HCT116 (cell line): ENCODE measurements at regions not wholly inside any gene's neighbourhood (a gene's known extent, or its start where the extent isn't known, plus 50 kb on each side); places are given as distances from the start of the nearest gene placed in this dataset.

Source experiments
- ATAC-seq: fragments of 200-7000 bp; cut with Tn5 transposase; 2 replicates; pipeline ENCODE4 v1.9.1; 2020; ENCODE audit warnings: mild to moderate bottlenecking, moderate library complexity
- BruUV-seq: library from RNA; stranded (reverse); fragments of 400-500 nt; replicated peaks from 2 replicates; lab custom pipeline; 2021; lab: Mats Ljungman, UMichigan
- CTCF ChIA-PET: fragments of 300-600 bp; sonication (Branson Sonifier 250); formaldehyde crosslinking; loops from one replicate; lab custom pipeline; 2021; ENCODE audit warnings: antibody characterized with exemption; lab: Charles Lee
- POLR2A ChIA-PET: fragments of 300-600, 350-600 bp; sonication (Branson Sonifier 250); formaldehyde crosslinking; loops from one replicate; lab custom pipeline; 2021; ENCODE audit warnings: antibody characterized with exemption; lab: Charles Lee
- RAD21 ChIA-PET, 2 experiments: fragments of 300-600 bp; sonication (Branson Sonifier 250); formaldehyde crosslinking; loops; one replicate each; lab custom pipeline; 2023; ENCODE audit warnings: low total read pairs in 2 of 2; ENCODE audit not compliant: uncharacterized antibody in 2 of 2, unreplicated experiment in 2 of 2, low non-redundant PET in 1 of 2; lab: Charles Lee
- DNase-seq: peaks from one replicate; pipeline ENCODE4 v3.0.0-alpha.2; 2010; ENCODE audit warnings: low read depth, low spot score
- H2AFZ ChIP-seq: fragments of 200-600 bp; shearing (Covaris generic), sonication (generic); 2 replicates; pipeline ENCODE4 v1.6.1; 2017; ENCODE audit warnings: low read depth, mixed run types, mixed read lengths, antibody characterized with exemption, low read length; ENCODE audit not compliant: poor library complexity, severe bottlenecking
- H3K27ac ChIP-seq: 2 replicates; pipeline ENCODE4 v1.5.1; 2012; ENCODE audit warnings: low read depth, low read length
- H3K27me3 ChIP-seq: fragments of 200-600 bp; sonication (generic); 2 replicates; pipeline ENCODE4 v1.6.1; 2016; ENCODE audit warnings: mixed run types, low read length, mixed read lengths; ENCODE audit not compliant: insufficient read depth
- H3K36me3 ChIP-seq, 2 experiments: fragments of 200-500 bp in 1 of 2; fragments of 200-600 bp in 1 of 2; sonication (Bioruptor generic) in 1 of 2; sonication (generic) in 1 of 2; 2 replicates each; pipeline versions ENCODE4 v1.5.1 to v1.6.1; 2014 to 2016; ENCODE audit warnings: low read length in 2 of 2, inconsistent platforms in 1 of 2, mixed read lengths in 1 of 2, mixed run types in 1 of 2; ENCODE audit not compliant: insufficient read depth in 2 of 2, control insufficient read depth in 1 of 2
- H3K4me1 ChIP-seq, 2 experiments: fragments of 200-600 bp in 1 of 2; sonication (generic) in 1 of 2; 2 replicates each; pipeline versions ENCODE4 v1.5.1 to v1.6.1; 2012 to 2017; ENCODE audit warnings: low read length in 2 of 2, inconsistent platforms in 1 of 2, mild to moderate bottlenecking in 1 of 2, mixed read lengths in 1 of 2, mixed run types in 1 of 2, moderate library complexity in 1 of 2; ENCODE audit not compliant: insufficient read depth in 2 of 2, control insufficient read depth in 1 of 2
- H3K4me2 ChIP-seq: fragments of 200-600 bp; sonication (generic); 2 replicates; pipeline ENCODE4 v1.6.1; 2017; ENCODE audit warnings: mixed run types, low read length, mixed read lengths
- H3K4me3 ChIP-seq, 2 experiments: fragments of 200-600 bp in 1 of 2; sonication (generic) in 1 of 2; replicated peaks in 1 of 2; 2 replicates each; pipeline ENCODE4 v1.5.1; 2011 to 2016; ENCODE audit warnings: low read length in 2 of 2, control low read depth in 1 of 2, low read depth in 1 of 2, mild to moderate bottlenecking in 1 of 2, mixed read lengths in 1 of 2, mixed run types in 1 of 2
- H3K79me2 ChIP-seq: fragments of 200-600 bp; sonication (generic); 2 replicates; pipeline ENCODE4 v1.6.1; 2017; ENCODE audit warnings: mild to moderate bottlenecking, mixed run types, low read length, moderate library complexity, mixed read lengths; ENCODE audit not compliant: insufficient read depth
- H3K9ac ChIP-seq: fragments of 200-600 bp; sonication (generic); 2 replicates; pipeline ENCODE4 v1.6.1; 2016; ENCODE audit warnings: low read length, mixed read lengths
- H3K9me2 ChIP-seq: fragments of 200-600 bp; sonication (generic), shearing (Covaris generic); 2 replicates; pipeline ENCODE4 v1.6.1; 2017; ENCODE audit warnings: mixed run types, mild to moderate bottlenecking, moderate library complexity; ENCODE audit not compliant: insufficient read depth
- H3K9me3 ChIP-seq, 2 experiments: fragments of 200-500 bp in 1 of 2; fragments of 200-600 bp in 1 of 2; sonication (Bioruptor generic) in 1 of 2; sonication (generic) in 1 of 2; 2 replicates each; pipeline ENCODE4 v1.6.1; 2014 to 2017; ENCODE audit warnings: low read length in 2 of 2, mixed read lengths in 2 of 2, inconsistent platforms in 1 of 2, low read depth in 1 of 2, mild to moderate bottlenecking in 1 of 2, mixed run types in 1 of 2, moderate library complexity in 1 of 2; ENCODE audit not compliant: control insufficient read depth in 1 of 2, insufficient read depth in 1 of 2
- H4K20me1 ChIP-seq: fragments of 200-600 bp; sonication (generic), shearing (Covaris generic); 2 replicates; pipeline ENCODE4 v1.6.1; 2017; ENCODE audit warnings: mixed run types, mild to moderate bottlenecking, moderate library complexity; ENCODE audit not compliant: insufficient read depth
- CBX3 ChIP-seq: IDR thresholded peaks from 2 replicates; pipeline ENCODE4 v1.6.1; 2012; ENCODE audit warnings: low read depth
- EZH2 ChIP-seq: fragments of 200-600 bp; sonication (generic); IDR thresholded peaks from 2 replicates; pipeline ENCODE4 v1.6.1; 2017; ENCODE audit warnings: antibody characterized with exemption, mixed run types
- intact Hi-C: fragments of 100-400 bp; cut with micrococcal nuclease; formaldehyde crosslinking; loops from 2 replicates; pipeline ENCODE4 v1.10.0; 2022
- TF ChIP-seq, protein P1 (sequence below), 3 experiments: fragments of 200-600 bp in 1 of 3; sonication (generic) in 1 of 3; IDR thresholded peaks in 2 of 3; conservative IDR thresholded peaks in 1 of 3; 2 replicates each; pipeline ENCODE4 v1.5.1; 2012 to 2017; ENCODE audit warnings: low read depth in 2 of 3, low read length in 2 of 3, antibody characterized with exemption in 1 of 3, borderline replicate concordance in 1 of 3, control low read depth in 1 of 3, mild to moderate bottlenecking in 1 of 3, mixed read lengths in 1 of 3, mixed run types in 1 of 3, moderate library complexity in 1 of 3; ENCODE audit not compliant: insufficient read depth in 1 of 3
- TF ChIP-seq, protein P2 (sequence below): IDR thresholded peaks from 2 replicates; pipeline ENCODE4 v1.6.1; 2011; ENCODE audit warnings: mild to moderate bottlenecking, low read length, moderate library complexity; ENCODE audit not compliant: insufficient replicate concordance; ENCODE audit errors: extremely low read depth

DNA sequence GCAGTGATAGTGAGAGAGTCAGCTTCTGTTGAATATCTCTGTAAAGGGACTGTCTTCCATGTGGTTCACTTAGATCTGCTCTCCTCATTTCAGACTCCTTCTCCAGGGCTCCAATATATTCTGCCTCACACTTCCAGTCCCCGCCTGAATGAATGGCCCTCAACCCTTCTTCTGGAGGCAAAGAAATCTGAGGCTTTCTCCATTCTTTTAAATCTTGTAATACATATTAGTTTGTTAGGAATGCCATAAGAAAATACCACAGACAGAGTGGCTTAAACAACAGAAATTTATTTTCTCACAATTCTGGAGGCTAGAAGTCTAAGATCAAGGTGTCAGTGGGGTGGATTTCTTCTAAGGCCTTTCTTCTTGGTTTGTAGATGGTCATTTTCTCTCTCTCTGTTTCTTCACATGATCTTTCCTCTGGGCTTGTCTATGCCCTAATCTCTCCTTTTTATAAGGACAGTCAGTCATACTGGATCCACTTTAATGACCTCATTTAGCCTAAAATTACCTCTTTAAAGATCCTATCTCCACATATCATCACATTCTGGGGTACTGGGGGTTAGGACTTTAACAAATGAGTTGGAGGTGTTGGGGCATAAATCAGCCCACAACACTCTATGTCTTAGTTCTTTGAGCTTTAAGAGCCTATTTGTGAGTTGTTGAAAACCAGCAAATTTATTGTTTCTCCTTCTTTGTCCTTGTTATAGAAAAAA is 128.5 kb upstream of the KCNK2 start:
- Histone ChIP-seq H2AFZ (no peak overlapping the region), H4K20me1 (no peaks in the 10 kb centered on the region), H3K9me2 (no peaks in the 10 kb centered on the region), H3K4me3 (no peak overlapping the region), H3K4me1 (no peaks in the 10 kb centered on the region), H3K9ac (no peak overlapping the region), H3K9me3 (no peaks in the 10 kb centered on the region), H3K27me3 (no peaks in the 10 kb centered on the region), H3K79me2 (no peaks in the 10 kb centered on the region), H3K4me2 (no peak overlapping the region)
- ChIA-PET CTCF (no interaction called here), POLR2A (no interaction called here), RAD21 (no interaction called here)
- intact Hi-C loops, result no loop called here
- no peak for DNase-seq
- no peak for ATAC-seq
- BruUV-seq, result no TSS peak
- no peak for TF ChIP-seq CBX3
- TF ChIP-seq, protein P1, sequence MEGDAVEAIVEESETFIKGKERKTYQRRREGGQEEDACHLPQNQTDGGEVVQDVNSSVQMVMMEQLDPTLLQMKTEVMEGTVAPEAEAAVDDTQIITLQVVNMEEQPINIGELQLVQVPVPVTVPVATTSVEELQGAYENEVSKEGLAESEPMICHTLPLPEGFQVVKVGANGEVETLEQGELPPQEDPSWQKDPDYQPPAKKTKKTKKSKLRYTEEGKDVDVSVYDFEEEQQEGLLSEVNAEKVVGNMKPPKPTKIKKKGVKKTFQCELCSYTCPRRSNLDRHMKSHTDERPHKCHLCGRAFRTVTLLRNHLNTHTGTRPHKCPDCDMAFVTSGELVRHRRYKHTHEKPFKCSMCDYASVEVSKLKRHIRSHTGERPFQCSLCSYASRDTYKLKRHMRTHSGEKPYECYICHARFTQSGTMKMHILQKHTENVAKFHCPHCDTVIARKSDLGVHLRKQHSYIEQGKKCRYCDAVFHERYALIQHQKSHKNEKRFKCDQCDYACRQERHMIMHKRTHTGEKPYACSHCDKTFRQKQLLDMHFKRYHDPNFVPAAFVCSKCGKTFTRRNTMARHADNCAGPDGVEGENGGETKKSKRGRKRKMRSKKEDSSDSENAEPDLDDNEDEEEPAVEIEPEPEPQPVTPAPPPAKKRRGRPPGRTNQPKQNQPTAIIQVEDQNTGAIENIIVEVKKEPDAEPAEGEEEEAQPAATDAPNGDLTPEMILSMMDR (IDR thresholded peaks at IDR 0.05 in 2 of 3, conservative IDR thresholded peaks at IDR 0.05 in 1 of 3; ENCODE audit: borderline replicate concordance in 1 of 3, insufficient read depth in 1 of 3, low read depth in 2 of 3, low read length in 2 of 3), result no peak
- TF ChIP-seq, protein P2, sequence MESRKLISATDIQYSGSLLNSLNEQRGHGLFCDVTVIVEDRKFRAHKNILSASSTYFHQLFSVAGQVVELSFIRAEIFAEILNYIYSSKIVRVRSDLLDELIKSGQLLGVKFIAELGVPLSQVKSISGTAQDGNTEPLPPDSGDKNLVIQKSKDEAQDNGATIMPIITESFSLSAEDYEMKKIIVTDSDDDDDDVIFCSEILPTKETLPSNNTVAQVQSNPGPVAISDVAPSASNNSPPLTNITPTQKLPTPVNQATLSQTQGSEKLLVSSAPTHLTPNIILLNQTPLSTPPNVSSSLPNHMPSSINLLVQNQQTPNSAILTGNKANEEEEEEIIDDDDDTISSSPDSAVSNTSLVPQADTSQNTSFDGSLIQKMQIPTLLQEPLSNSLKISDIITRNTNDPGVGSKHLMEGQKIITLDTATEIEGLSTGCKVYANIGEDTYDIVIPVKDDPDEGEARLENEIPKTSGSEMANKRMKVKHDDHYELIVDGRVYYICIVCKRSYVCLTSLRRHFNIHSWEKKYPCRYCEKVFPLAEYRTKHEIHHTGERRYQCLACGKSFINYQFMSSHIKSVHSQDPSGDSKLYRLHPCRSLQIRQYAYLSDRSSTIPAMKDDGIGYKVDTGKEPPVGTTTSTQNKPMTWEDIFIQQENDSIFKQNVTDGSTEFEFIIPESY, result no peak
- no peak for TF ChIP-seq EZH2
- TF ChIP-seq, all 23 proteins: peak for 0
- Histone ChIP-seq H3K27ac (no peak overlapping the region), H3K36me3 (no peaks in the 10 kb centered on the region)
